ENCODE measurements at regions not wholly inside any gene's neighbourhood (a gene's known extent, or its start where the extent isn't known, plus 50 kb on each side); places are given as distances from the start of the nearest gene placed in this dataset.
A peak's percentile ranks its signal among the peaks of the same experiment; 100 is the strongest.

- Histone ChIP-seq H3K4me1 (ENCODE audit: control insufficient read depth, insufficient read depth, low read length) (no peaks in the 10 kb centered on the region), H3K27ac (ENCODE audit: low read length) (no peak overlapping the region), H3K27me3 (ENCODE audit: control insufficient read depth, insufficient read depth, low read length) (no peaks in the 10 kb centered on the region), H3K4me3 (ENCODE audit: low read length) (no peak overlapping the region), H3K9me3 (ENCODE audit: control insufficient read depth, low read depth, low read length) (peaks cover 2% of the 10 kb centered on the region), H3K36me3 (ENCODE audit: control insufficient read depth, insufficient read depth, low read length) (no peaks in the 10 kb centered on the region)
- no peak for DNase-seq
- WGBS (ENCODE audit: insufficient coverage, low lambda C conversion rate), result no CpG with 5 or more reads among the region's 1 CpG
These were observed 335.2 kb downstream of the SLITRK1 start for GRCh38 chr13:83547043-83547442.

GRCh38 chr13:83546476-83546875 lies 335.8 kb downstream of the SLITRK1 start:
- no peak for DNase-seq
- Histone ChIP-seq H3K27ac (ENCODE audit: low read length) (no peak overlapping the region), H3K4me1 (ENCODE audit: control insufficient read depth, insufficient read depth, low read length) (no peaks in the 10 kb centered on the region), H3K4me3 (ENCODE audit: low read length) (no peak overlapping the region), H3K9me3 (ENCODE audit: control insufficient read depth, low read depth, low read length) (peaks cover 2% of the 10 kb centered on the region), H3K36me3 (ENCODE audit: control insufficient read depth, insufficient read depth, low read length) (no peaks in the 10 kb centered on the region), H3K27me3 (ENCODE audit: control insufficient read depth, insufficient read depth, low read length) (no peaks in the 10 kb centered on the region)
- WGBS (ENCODE audit: insufficient coverage, low lambda C conversion rate), result no CpG with 5 or more reads among the region's 2 CpGs

- no peaks in the 10 kb centered on the region for H3K36me3 ChIP-seq (ENCODE audit: control insufficient read depth, insufficient read depth, low read length)
- WGBS (ENCODE audit: insufficient coverage, low lambda C conversion rate), result no CpG with 5 or more reads among the region's 2 CpGs
These were observed 343.6 kb downstream of the SLITRK1 start for GRCh38 chr13:83538636-83539035.

GRCh38 chr13:83536941-83537340 lies 345.3 kb downstream of the SLITRK1 start:
- WGBS (ENCODE audit: insufficient coverage, low lambda C conversion rate), result 63% methylated on average over 1 of the region's 2 CpGs
- Histone ChIP-seq H3K36me3 (ENCODE audit: control insufficient read depth, insufficient read depth, low read length) (no peaks in the 10 kb centered on the region), H3K27me3 (ENCODE audit: control insufficient read depth, insufficient read depth, low read length) (no peaks in the 10 kb centered on the region), H3K27ac (ENCODE audit: low read length) (no peak overlapping the region), H3K4me3 (ENCODE audit: low read length) (no peak overlapping the region), H3K9me3 (ENCODE audit: control insufficient read depth, low read depth, low read length) (peaks cover 11% of the 10 kb centered on the region), H3K4me1 (ENCODE audit: control insufficient read depth, insufficient read depth, low read length) (no peaks in the 10 kb centered on the region)
- DNase-seq, result no peak

More at GRCh38 chr13:83538636-83539035, 343.6 kb downstream of the SLITRK1 start:
- H3K27me3 ChIP-seq (ENCODE audit: control insufficient read depth, insufficient read depth, low read length), result no peaks in the 10 kb centered on the region
- no peak for DNase-seq
- no peaks in the 10 kb centered on the region for H3K4me1 ChIP-seq (ENCODE audit: control insufficient read depth, insufficient read depth, low read length)
- no peak overlapping the region for H3K4me3 ChIP-seq (ENCODE audit: low read length)
- H3K27ac ChIP-seq (ENCODE audit: low read length), result no peak overlapping the region
- peaks cover 8% of the 10 kb centered on the region for H3K9me3 ChIP-seq (ENCODE audit: control insufficient read depth, low read depth, low read length)

- Histone ChIP-seq H3K4me3 (ENCODE audit: low read length) (no peak overlapping the region), H3K4me1 (ENCODE audit: control insufficient read depth, insufficient read depth, low read length) (no peaks in the 10 kb centered on the region), H3K27me3 (ENCODE audit: control insufficient read depth, insufficient read depth, low read length) (no peaks in the 10 kb centered on the region), H3K27ac (ENCODE audit: low read length) (no peak overlapping the region), H3K36me3 (ENCODE audit: control insufficient read depth, insufficient read depth, low read length) (no peaks in the 10 kb centered on the region), H3K9me3 (ENCODE audit: control insufficient read depth, low read depth, low read length) (peaks cover 11% of the 10 kb centered on the region)
- no CpG with 5 or more reads among the region's 1 CpG for WGBS (ENCODE audit: insufficient coverage, low lambda C conversion rate)
- no peak for DNase-seq
These were observed 346.1 kb downstream of the SLITRK1 start for GRCh38 chr13:83536153-83536552.

GRCh38 chr13:83532809-83533208 lies 349.5 kb downstream of the SLITRK1 start:
- no peaks in the 10 kb centered on the region for H3K27me3 ChIP-seq (ENCODE audit: control insufficient read depth, insufficient read depth, low read length)
- no peak for DNase-seq
- no peak overlapping the region for H3K27ac ChIP-seq (ENCODE audit: low read length)
- no peaks in the 10 kb centered on the region for H3K36me3 ChIP-seq (ENCODE audit: control insufficient read depth, insufficient read depth, low read length)
- H3K4me3 ChIP-seq (ENCODE audit: low read length), result no peak overlapping the region
- H3K4me1 ChIP-seq (ENCODE audit: control insufficient read depth, insufficient read depth, low read length), result no peaks in the 10 kb centered on the region
- H3K9me3 ChIP-seq (ENCODE audit: control insufficient read depth, low read depth, low read length), result peaks cover 7% of the 10 kb centered on the region
- WGBS (ENCODE audit: insufficient coverage, low lambda C conversion rate), result no CpG with 5 or more reads among the region's 12 CpGs

- Histone ChIP-seq H3K27me3 (ENCODE audit: control insufficient read depth, insufficient read depth, low read length) (no peaks in the 10 kb centered on the region), H3K36me3 (ENCODE audit: control insufficient read depth, insufficient read depth, low read length) (no peaks in the 10 kb centered on the region), H3K9me3 (ENCODE audit: control insufficient read depth, low read depth, low read length) (peaks cover 7% of the 10 kb centered on the region), H3K4me1 (ENCODE audit: control insufficient read depth, insufficient read depth, low read length) (no peaks in the 10 kb centered on the region), H3K27ac (ENCODE audit: low read length) (no peak overlapping the region), H3K4me3 (ENCODE audit: low read length) (no peak overlapping the region)
- no CpG with 5 or more reads among the region's 1 CpG for WGBS (ENCODE audit: insufficient coverage, low lambda C conversion rate)
- no peak for DNase-seq
These were observed 351.3 kb downstream of the SLITRK1 start for GRCh38 chr13:83531022-83531421.

GRCh38 chr13:83516781-83517180 lies 365.5 kb downstream of the SLITRK1 start:
- Histone ChIP-seq H3K4me3 (ENCODE audit: low read length) (no peak overlapping the region), H3K4me1 (ENCODE audit: control insufficient read depth, insufficient read depth, low read length) (no peaks in the 10 kb centered on the region), H3K36me3 (ENCODE audit: control insufficient read depth, insufficient read depth, low read length) (no peaks in the 10 kb centered on the region), H3K27me3 (ENCODE audit: control insufficient read depth, insufficient read depth, low read length) (no peaks in the 10 kb centered on the region), H3K27ac (ENCODE audit: low read length) (no peak overlapping the region), H3K9me3 (ENCODE audit: control insufficient read depth, low read depth, low read length) (peaks cover 6% of the 10 kb centered on the region)
- no peak for DNase-seq
- WGBS (ENCODE audit: insufficient coverage, low lambda C conversion rate), result no CpG with 5 or more reads among the region's 25 CpGs

- H3K4me3 ChIP-seq (ENCODE audit: low read length), result no peak overlapping the region
- no peaks in the 10 kb centered on the region for H3K27me3 ChIP-seq (ENCODE audit: control insufficient read depth, insufficient read depth, low read length)
- H3K9me3 ChIP-seq (ENCODE audit: control insufficient read depth, low read depth, low read length), result peaks cover 6% of the 10 kb centered on the region
- no peaks in the 10 kb centered on the region for H3K4me1 ChIP-seq (ENCODE audit: control insufficient read depth, insufficient read depth, low read length)
- H3K36me3 ChIP-seq (ENCODE audit: control insufficient read depth, insufficient read depth, low read length), result no peaks in the 10 kb centered on the region
- DNase-seq, result no peak
- no peak overlapping the region for H3K27ac ChIP-seq (ENCODE audit: low read length)
- WGBS (ENCODE audit: insufficient coverage, low lambda C conversion rate), result no CpG with 5 or more reads among the region's 1 CpG
These were observed 366.8 kb downstream of the SLITRK1 start for GRCh38 chr13:83515268-83516015.

- Histone ChIP-seq H3K27me3 (ENCODE audit: control insufficient read depth, insufficient read depth, low read length) (no peaks in the 10 kb centered on the region), H3K4me1 (ENCODE audit: control insufficient read depth, insufficient read depth, low read length) (no peaks in the 10 kb centered on the region), H3K4me3 (ENCODE audit: low read length) (no peak overlapping the region), H3K27ac (ENCODE audit: low read length) (no peak overlapping the region), H3K36me3 (ENCODE audit: control insufficient read depth, insufficient read depth, low read length) (no peaks in the 10 kb centered on the region), H3K9me3 (ENCODE audit: control insufficient read depth, low read depth, low read length) (no peaks in the 10 kb centered on the region)
- DNase-seq, result peak in 1 of 2 donors; percentile 1
- WGBS (ENCODE audit: insufficient coverage, low lambda C conversion rate), result no CpG with 5 or more reads among the region's 1 CpG
These were observed 373.4 kb downstream of the SLITRK1 start for GRCh38 chr13:83508771-83509301.

GRCh38 chr13:83503424-83503823 lies 378.9 kb downstream of the SLITRK1 start:
- H3K4me3 ChIP-seq (ENCODE audit: low read length), result no peak overlapping the region
- no peaks in the 10 kb centered on the region for H3K27me3 ChIP-seq (ENCODE audit: control insufficient read depth, insufficient read depth, low read length)
- no peak for DNase-seq
- no peaks in the 10 kb centered on the region for H3K36me3 ChIP-seq (ENCODE audit: control insufficient read depth, insufficient read depth, low read length)
- no peaks in the 10 kb centered on the region for H3K9me3 ChIP-seq (ENCODE audit: control insufficient read depth, low read depth, low read length)
- 100% methylated on average over 1 of the region's 1 CpG for WGBS (ENCODE audit: insufficient coverage, low lambda C conversion rate)
- H3K4me1 ChIP-seq (ENCODE audit: control insufficient read depth, insufficient read depth, low read length), result no peaks in the 10 kb centered on the region
- H3K27ac ChIP-seq (ENCODE audit: low read length), result no peak overlapping the region
